ENCODE measurements at regions not wholly inside any gene's neighbourhood (a gene's known extent, or its start where the extent isn't known, plus 50 kb on each side); places are given as distances from the start of the nearest gene placed in this dataset.

DNA sequence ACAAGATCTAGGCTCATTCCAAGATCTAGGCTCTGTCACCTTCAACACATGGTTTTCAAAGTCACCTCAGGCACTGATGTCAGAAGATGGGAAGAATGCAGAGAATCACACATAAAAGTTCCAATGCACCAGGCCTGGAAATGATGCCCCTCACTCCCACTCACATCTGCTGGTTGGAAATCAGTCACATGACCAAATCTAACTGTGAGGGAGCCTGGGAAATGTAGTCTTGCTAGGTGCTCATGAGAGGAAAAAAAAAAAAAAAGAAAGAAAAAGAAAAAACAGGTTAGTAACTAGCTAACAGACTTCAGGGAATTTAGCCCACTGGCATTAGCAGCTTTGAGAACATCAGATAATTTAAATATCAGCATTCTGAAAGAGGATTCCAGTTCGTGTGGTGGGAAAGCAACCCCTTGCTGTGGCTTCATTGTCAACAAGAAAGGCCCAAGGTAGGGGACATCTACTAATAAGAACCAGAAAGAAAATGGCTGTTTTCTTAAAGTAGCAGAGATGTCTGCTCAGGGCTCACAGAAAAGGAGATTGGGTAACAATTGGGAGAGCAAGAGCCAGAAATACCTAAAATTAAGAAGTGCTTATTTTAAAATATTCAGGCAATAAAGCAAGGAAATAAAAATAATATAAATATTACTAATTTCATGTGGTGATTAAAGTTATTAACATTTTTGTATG lies 614.3 kb downstream of the ACTL7B start:
- no peak overlapping the region for H3K23ac ChIP-seq (ENCODE audit: low read length in 2 of 2)
- no peak overlapping the region for H2AK5ac ChIP-seq (ENCODE audit: low read length, severe bottlenecking)
- no peak overlapping the region for H2BK5ac ChIP-seq (ENCODE audit: low read depth, low read length, poor library complexity, severe bottlenecking)
- H2BK120ac ChIP-seq (ENCODE audit: low read depth, low read length): no peak overlapping the region
- H3K79me1 ChIP-seq (replicated peaks; ENCODE audit: low read length, poor library complexity, severe bottlenecking): no peaks in the 10 kb centered on the region
- WGBS: 65% methylated on average over 1 of the region's 1 CpG
- H3K27ac ChIP-seq (ENCODE audit: low read length, poor library complexity, severe bottlenecking): no peak overlapping the region
- H3K14ac ChIP-seq (ENCODE audit: low read length in 2 of 2): no peak overlapping the region
- H3K9me3 ChIP-seq (ENCODE audit: control insufficient read depth, low read length): peaks cover 7% of the 10 kb centered on the region
- no peak overlapping the region for H3K4me3 ChIP-seq (ENCODE audit: insufficient read depth in 1 of 2, low read depth in 1 of 2, low read length in 2 of 2)
- no peak overlapping the region for H4K8ac ChIP-seq (ENCODE audit: low read length)
- H3K4ac ChIP-seq (ENCODE audit: low read depth in 1 of 2, low read length in 2 of 2): no peak overlapping the region
- no peak overlapping the region for H2BK15ac ChIP-seq (ENCODE audit: low read depth, poor library complexity, severe bottlenecking)
- no peaks in the 10 kb centered on the region for H3K36me3 ChIP-seq (ENCODE audit: control insufficient read depth in 1 of 2, insufficient read depth in 2 of 2, low read depth in 1 of 2, low read length in 2 of 2)
- no peak overlapping the region for H3K18ac ChIP-seq (ENCODE audit: low read depth in 1 of 2, low read length in 2 of 2)
- H3K9ac ChIP-seq (ENCODE audit: low read length): no peak overlapping the region
- no peak overlapping the region for H4K91ac ChIP-seq (ENCODE audit: low read length)
- H2BK12ac ChIP-seq (ENCODE audit: low read length in 2 of 2): no peak overlapping the region
- H3K4me2 ChIP-seq (ENCODE audit: low read length, poor library complexity, severe bottlenecking): no peak overlapping the region
- DNase-seq: no peak
- H2AFZ ChIP-seq (ENCODE audit: low read depth, low read length): no peak overlapping the region
- no peaks in the 10 kb centered on the region for H3K27me3 ChIP-seq (ENCODE audit: control insufficient read depth in 1 of 2, insufficient read depth in 1 of 2, low read length in 2 of 2)
- H3K4me1 ChIP-seq (ENCODE audit: control insufficient read depth, insufficient read depth, low read depth, low read length): no peaks in the 10 kb centered on the region

DNA sequence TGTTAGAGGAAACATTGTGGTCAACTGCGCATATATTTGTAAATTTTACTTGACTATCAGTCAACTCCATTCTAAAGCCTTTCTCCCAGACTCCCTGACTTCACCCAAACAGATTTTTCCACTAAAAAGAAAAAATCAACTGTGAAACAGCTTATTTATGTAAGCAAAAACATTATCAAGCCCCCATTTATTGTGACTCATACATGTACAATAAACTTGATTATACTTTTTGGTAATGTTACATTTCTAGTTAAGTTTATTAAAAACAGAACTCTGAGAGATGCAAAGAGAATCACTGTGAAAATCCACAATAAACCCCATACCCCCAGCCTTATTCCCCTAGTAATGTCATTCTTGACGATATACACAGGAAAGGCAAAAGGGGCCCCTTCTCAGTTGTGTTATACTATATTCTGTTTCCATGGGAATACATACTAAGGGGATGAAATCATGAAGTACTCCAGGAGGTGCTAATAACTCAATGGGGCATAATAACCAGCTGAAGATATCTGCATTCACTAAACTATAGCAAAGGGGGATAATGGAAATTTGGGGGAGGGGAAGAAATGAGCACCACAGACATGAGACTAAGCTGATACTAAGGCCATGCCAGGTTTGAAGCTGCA lies 616.0 kb downstream of the ACTL7B start:
- Histone ChIP-seq H2AK5ac (ENCODE audit: low read length, severe bottlenecking) (no peak overlapping the region), H2BK5ac (ENCODE audit: low read depth, low read length, poor library complexity, severe bottlenecking) (peak overlapping the region; percentile 15), H3K27me3 (ENCODE audit: control insufficient read depth in 1 of 2, insufficient read depth in 1 of 2, low read length in 2 of 2) (no peaks in the 10 kb centered on the region), H3K4me2 (ENCODE audit: low read length, poor library complexity, severe bottlenecking) (no peak overlapping the region), H3K4me3 (ENCODE audit: insufficient read depth in 1 of 2, low read depth in 1 of 2, low read length in 2 of 2) (no peak overlapping the region), H3K4ac (ENCODE audit: low read depth in 1 of 2, low read length in 2 of 2) (no peak overlapping the region), H3K14ac (ENCODE audit: low read length in 2 of 2) (no peak overlapping the region), H3K4me1 (ENCODE audit: control insufficient read depth, insufficient read depth, low read depth, low read length) (no peaks in the 10 kb centered on the region), H4K91ac (ENCODE audit: low read length) (no peak overlapping the region), H4K8ac (ENCODE audit: low read length) (no peak overlapping the region), H3K27ac (ENCODE audit: low read length, poor library complexity, severe bottlenecking) (no peak overlapping the region), H3K18ac (ENCODE audit: low read depth in 1 of 2, low read length in 2 of 2) (no peak overlapping the region), H2BK12ac (ENCODE audit: low read length in 2 of 2) (no peak overlapping the region), H3K9me3 (ENCODE audit: control insufficient read depth, low read length) (peaks cover 7% of the 10 kb centered on the region), H2BK15ac (ENCODE audit: low read depth, poor library complexity, severe bottlenecking) (no peak overlapping the region), H3K23ac (ENCODE audit: low read length in 2 of 2) (no peak overlapping the region), H2BK120ac (ENCODE audit: low read depth, low read length) (no peak overlapping the region), H3K79me1 (replicated peaks; ENCODE audit: low read length, poor library complexity, severe bottlenecking) (no peaks in the 10 kb centered on the region), H3K36me3 (ENCODE audit: control insufficient read depth in 1 of 2, insufficient read depth in 2 of 2, low read depth in 1 of 2, low read length in 2 of 2) (no peaks in the 10 kb centered on the region), H3K9ac (ENCODE audit: low read length) (no peak overlapping the region), H2AFZ (ENCODE audit: low read depth, low read length) (no peak overlapping the region)
- WGBS: 90% methylated on average over 1 of the region's 2 CpGs
- peak; percentile 72 for DNase-seq

DNA sequence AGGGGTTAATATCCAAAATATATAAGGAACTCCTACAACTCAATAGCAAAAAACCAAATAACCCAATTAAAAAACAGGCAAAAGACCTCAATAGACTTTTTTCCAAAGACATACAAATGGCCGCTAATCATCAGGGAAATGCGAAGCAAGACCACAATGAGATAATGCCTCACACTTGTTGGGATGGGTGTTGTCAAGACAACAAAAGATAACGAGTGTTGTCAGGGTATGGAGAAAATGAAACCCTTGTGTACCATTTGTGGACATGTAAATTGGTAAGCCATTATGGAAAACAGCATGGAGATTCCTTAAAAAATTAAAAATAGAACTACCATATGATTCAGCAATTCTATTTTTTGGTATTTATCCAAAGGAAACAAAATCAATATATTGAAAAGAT lies 620.2 kb downstream of the ACTL7B start:
- Histone ChIP-seq H3K27ac (ENCODE audit: low read length, poor library complexity, severe bottlenecking) (no peak overlapping the region), H3K36me3 (ENCODE audit: control insufficient read depth in 1 of 2, insufficient read depth in 2 of 2, low read depth in 1 of 2, low read length in 2 of 2) (no peaks in the 10 kb centered on the region), H3K4me3 (ENCODE audit: insufficient read depth in 1 of 2, low read depth in 1 of 2, low read length in 2 of 2) (no peak overlapping the region), H2BK15ac (ENCODE audit: low read depth, poor library complexity, severe bottlenecking) (no peak overlapping the region), H3K27me3 (ENCODE audit: control insufficient read depth in 1 of 2, insufficient read depth in 1 of 2, low read length in 2 of 2) (no peaks in the 10 kb centered on the region), H3K9ac (ENCODE audit: low read length) (no peak overlapping the region), H3K4ac (ENCODE audit: low read depth in 1 of 2, low read length in 2 of 2) (no peak overlapping the region), H3K18ac (ENCODE audit: low read depth in 1 of 2, low read length in 2 of 2) (no peak overlapping the region), H2BK5ac (ENCODE audit: low read depth, low read length, poor library complexity, severe bottlenecking) (no peak overlapping the region), H2AK5ac (ENCODE audit: low read length, severe bottlenecking) (no peak overlapping the region), H3K14ac (ENCODE audit: low read length in 2 of 2) (no peak overlapping the region), H3K4me2 (ENCODE audit: low read length, poor library complexity, severe bottlenecking) (no peak overlapping the region), H3K4me1 (ENCODE audit: control insufficient read depth, insufficient read depth, low read depth, low read length) (no peaks in the 10 kb centered on the region), H2BK120ac (ENCODE audit: low read depth, low read length) (no peak overlapping the region), H4K8ac (ENCODE audit: low read length) (no peak overlapping the region), H2BK12ac (ENCODE audit: low read length in 2 of 2) (no peak overlapping the region), H3K9me3 (ENCODE audit: control insufficient read depth, low read length) (peaks cover 7% of the 10 kb centered on the region), H2AFZ (ENCODE audit: low read depth, low read length) (no peak overlapping the region), H3K23ac (ENCODE audit: low read length in 2 of 2) (no peak overlapping the region), H3K79me1 (replicated peaks; ENCODE audit: low read length, poor library complexity, severe bottlenecking) (no peaks in the 10 kb centered on the region), H4K91ac (ENCODE audit: low read length) (no peak overlapping the region)
- peak; percentile 57 for DNase-seq
- WGBS: 93% methylated on average over 3 of the region's 3 CpGs

DNA sequence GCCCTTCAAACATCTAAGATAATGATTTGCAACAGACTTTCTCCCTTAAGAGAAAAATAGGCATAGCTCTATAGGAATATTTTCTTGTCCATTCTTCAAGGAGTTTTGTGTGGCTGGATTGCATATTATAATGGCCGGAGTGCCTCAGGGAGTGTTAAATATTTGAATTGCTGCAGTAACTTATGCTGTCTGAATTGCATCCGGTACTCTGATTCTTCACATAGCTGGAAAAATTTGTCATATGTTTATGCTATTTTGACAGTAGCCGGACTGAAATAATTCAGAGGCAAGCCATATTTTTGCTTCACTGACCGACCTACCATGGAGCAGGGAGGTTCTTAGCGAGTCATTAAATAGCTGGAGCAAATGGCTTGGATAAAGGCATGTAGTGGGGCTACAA lies 621.0 kb downstream of the ACTL7B start:
- no peaks in the 10 kb centered on the region for H3K4me1 ChIP-seq (ENCODE audit: control insufficient read depth, insufficient read depth, low read depth, low read length)
- no peaks in the 10 kb centered on the region for H3K79me1 ChIP-seq (replicated peaks; ENCODE audit: low read length, poor library complexity, severe bottlenecking)
- WGBS: 63% methylated on average over 5 of the region's 5 CpGs
- H2AFZ ChIP-seq (ENCODE audit: low read depth, low read length): no peak overlapping the region
- DNase-seq: peak; percentile 56
- H3K18ac ChIP-seq (ENCODE audit: low read depth in 1 of 2, low read length in 2 of 2): no peak overlapping the region
- H3K4me3 ChIP-seq (ENCODE audit: insufficient read depth in 1 of 2, low read depth in 1 of 2, low read length in 2 of 2): no peak overlapping the region
- H2BK12ac ChIP-seq (ENCODE audit: low read length in 2 of 2): no peak overlapping the region
- H3K27me3 ChIP-seq (ENCODE audit: control insufficient read depth in 1 of 2, insufficient read depth in 1 of 2, low read length in 2 of 2): no peaks in the 10 kb centered on the region
- no peak overlapping the region for H3K23ac ChIP-seq (ENCODE audit: low read length in 2 of 2)
- no peak overlapping the region for H4K8ac ChIP-seq (ENCODE audit: low read length)
- no peak overlapping the region for H3K9ac ChIP-seq (ENCODE audit: low read length)
- no peak overlapping the region for H3K14ac ChIP-seq (ENCODE audit: low read length in 2 of 2)
- H2BK120ac ChIP-seq (ENCODE audit: low read depth, low read length): no peak overlapping the region
- H2BK15ac ChIP-seq (ENCODE audit: low read depth, poor library complexity, severe bottlenecking): no peak overlapping the region
- H3K36me3 ChIP-seq (ENCODE audit: control insufficient read depth in 1 of 2, insufficient read depth in 2 of 2, low read depth in 1 of 2, low read length in 2 of 2): no peaks in the 10 kb centered on the region
- H3K9me3 ChIP-seq (ENCODE audit: control insufficient read depth, low read length): peaks cover 15% of the 10 kb centered on the region
- H4K91ac ChIP-seq (ENCODE audit: low read length): no peak overlapping the region
- no peak overlapping the region for H2AK5ac ChIP-seq (ENCODE audit: low read length, severe bottlenecking)
- H3K27ac ChIP-seq (ENCODE audit: low read length, poor library complexity, severe bottlenecking): no peak overlapping the region
- no peak overlapping the region for H3K4me2 ChIP-seq (ENCODE audit: low read length, poor library complexity, severe bottlenecking)
- H3K4ac ChIP-seq (ENCODE audit: low read depth in 1 of 2, low read length in 2 of 2): no peak overlapping the region
- no peak overlapping the region for H2BK5ac ChIP-seq (ENCODE audit: low read depth, low read length, poor library complexity, severe bottlenecking)
